NCI-H1092 treated with DMSO at 0.1 percent for 48 hours (cell line): ENCODE measurements at regions not wholly inside any gene's neighbourhood (a gene's known extent, or its start where the extent isn't known, plus 50 kb on each side); places are given as distances from the start of the nearest gene placed in this dataset.
"Not testable (repeated sequence)": the region's sequence is repeated elsewhere in the genome, so short reads cannot be mapped to it uniquely, and the experiment has no call there.

Experiments used
- DNase-seq: peaks from one replicate; lab custom pipeline; 2025; lab: John Stamatoyannopoulos, UW

GRCh38 chr9:97179616-97180015 is 127.8 kb upstream of the CCDC180 start:
- DNase-seq = no peak

GRCh38 chr9:97176206-97176605 is 131.3 kb upstream of the CCDC180 start:
- DNase-seq = peak; percentile 64

- DNase-seq = not testable (repeated sequence)
Observed at GRCh38 chr9:97168174-97168573, 129.2 kb upstream of the CTSV start.

- DNase-seq = not testable (repeated sequence)
Observed at GRCh38 chr9:97166496-97167138, 127.7 kb upstream of the CTSV start.

GRCh38 chr9:97160255-97160654 is 121.3 kb upstream of the CTSV start:
- DNase-seq = no peak

- DNase-seq = not testable (repeated sequence)
Observed at GRCh38 chr9:97158722-97159121, 119.8 kb upstream of the CTSV start.

- not testable (repeated sequence) for DNase-seq
Observed at GRCh38 chr9:97155441-97155840, 116.5 kb upstream of the CTSV start.

GRCh38 chr9:97153967-97154366 is 115.0 kb upstream of the CTSV start:
- no peak for DNase-seq

GRCh38 chr9:97153160-97153559 is 114.2 kb upstream of the CTSV start:
- not testable (repeated sequence) for DNase-seq

- not testable (repeated sequence) for DNase-seq
Observed at GRCh38 chr9:97150471-97150870, 111.5 kb upstream of the CTSV start.

GRCh38 chr9:97148428-97148827 is 109.5 kb upstream of the CTSV start:
- DNase-seq = not testable (repeated sequence)

GRCh38 chr9:97145680-97146079 is 106.7 kb upstream of the CTSV start:
- DNase-seq = not testable (repeated sequence)

- no peak for DNase-seq
Observed at GRCh38 chr9:97140566-97140965, 101.6 kb upstream of the CTSV start.

GRCh38 chr9:97136421-97136820 is 97.5 kb upstream of the CTSV start:
- DNase-seq = no peak

GRCh38 chr9:97133966-97134365 is 95.0 kb upstream of the CTSV start:
- DNase-seq = not testable (repeated sequence)

GRCh38 chr9:97132865-97133264 is 93.9 kb upstream of the CTSV start:
- DNase-seq = no peak

- DNase-seq = not testable (repeated sequence)
Observed at GRCh38 chr9:97130864-97131263, 91.9 kb upstream of the CTSV start.

- not testable (repeated sequence) for DNase-seq
Observed at GRCh38 chr9:97130387-97130786, 91.4 kb upstream of the CTSV start.

GRCh38 chr9:97128919-97129318 is 90.0 kb upstream of the CTSV start:
- DNase-seq = no peak

- no peak for DNase-seq
Observed at GRCh38 chr9:97124256-97124655, 85.3 kb upstream of the CTSV start.

- no peak for DNase-seq
Observed at GRCh38 chr9:97110696-97111095, 71.8 kb upstream of the CTSV start.

GRCh38 chr9:97109194-97109811 is 70.4 kb upstream of the CTSV start:
- DNase-seq = no peak

- DNase-seq = not testable (repeated sequence)
Observed at GRCh38 chr9:97105220-97105619, 66.3 kb upstream of the CTSV start.
